Stimulated activated CD4-positive, alpha-beta T cell treated with anti-CD3 and anti-CD28 coated beads, TNF-alpha, amount 100 ng/mL, for 48 hours (primary cell): ENCODE measurements at regions not wholly inside any gene's neighbourhood (a gene's known extent, or its start where the extent isn't known, plus 50 kb on each side); places are given as distances from the start of the nearest gene placed in this dataset.

Source experiments
- DNase-seq, 3 donors: peaks; one replicate each; pipeline ENCODE4 v3.0.0-alpha.2; 2020; ENCODE audit warnings: low read depth in 3 of 3

DNA sequence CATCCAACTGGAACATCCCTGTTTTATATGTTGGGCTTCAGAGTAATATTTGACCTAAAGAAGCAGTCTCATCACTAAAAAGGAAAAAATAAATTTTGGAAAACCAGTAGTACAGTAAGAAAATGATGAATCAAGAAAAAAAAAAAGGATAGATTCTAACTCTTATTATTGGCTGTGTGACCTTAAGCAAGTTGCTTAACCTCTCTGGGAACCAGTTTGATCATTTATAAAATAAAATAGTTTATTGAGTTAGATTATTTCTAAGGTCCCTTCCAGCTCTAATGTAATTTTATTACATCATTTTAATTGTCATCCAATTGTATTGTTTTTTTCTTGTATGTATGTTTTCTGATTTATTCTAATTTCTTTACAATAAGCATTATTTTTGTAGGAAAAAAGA lies 127.0 kb downstream of the PRELID2 start:
- DNase-seq, result no peak

DNA sequence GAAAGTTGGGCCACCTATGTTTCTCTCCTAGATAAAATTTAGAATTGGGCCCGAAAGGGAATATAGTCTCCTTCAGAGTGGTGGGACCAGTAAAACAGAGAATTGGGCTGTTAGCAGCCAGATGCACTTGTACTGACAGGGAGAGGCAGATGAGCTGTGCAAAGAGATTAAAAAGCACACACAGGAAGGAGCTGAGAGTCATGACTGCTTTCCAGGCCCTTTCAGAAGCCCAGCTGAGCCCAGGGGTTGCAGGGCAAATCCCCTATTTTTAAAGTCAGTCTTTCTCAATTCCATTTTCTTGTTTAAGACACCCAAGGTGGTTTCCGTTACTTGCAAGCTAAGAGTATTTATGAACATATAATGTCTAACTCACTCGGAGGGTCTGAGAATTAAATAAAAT lies 130.4 kb downstream of the PRELID2 start:
- no peak for DNase-seq

DNA sequence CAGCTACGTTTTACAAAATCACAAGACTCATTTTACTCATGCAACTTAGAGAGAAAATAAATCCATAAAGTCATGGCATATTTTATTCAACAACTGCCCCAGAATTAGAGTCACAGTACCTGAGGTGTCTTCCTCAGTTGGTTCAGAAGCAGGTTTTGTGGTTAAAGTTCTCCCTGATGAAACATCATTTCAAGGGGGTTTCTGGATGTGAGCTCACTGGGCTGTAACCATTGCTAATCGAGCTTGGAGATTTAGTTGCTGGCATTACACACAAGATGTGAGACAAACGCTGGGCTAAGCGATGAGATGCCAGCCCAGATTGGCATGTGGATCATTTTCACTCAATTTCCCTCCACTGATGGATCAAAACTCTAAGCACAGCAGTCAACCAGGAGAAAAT lies 131.3 kb downstream of the PRELID2 start:
- DNase-seq, result no peak

DNA sequence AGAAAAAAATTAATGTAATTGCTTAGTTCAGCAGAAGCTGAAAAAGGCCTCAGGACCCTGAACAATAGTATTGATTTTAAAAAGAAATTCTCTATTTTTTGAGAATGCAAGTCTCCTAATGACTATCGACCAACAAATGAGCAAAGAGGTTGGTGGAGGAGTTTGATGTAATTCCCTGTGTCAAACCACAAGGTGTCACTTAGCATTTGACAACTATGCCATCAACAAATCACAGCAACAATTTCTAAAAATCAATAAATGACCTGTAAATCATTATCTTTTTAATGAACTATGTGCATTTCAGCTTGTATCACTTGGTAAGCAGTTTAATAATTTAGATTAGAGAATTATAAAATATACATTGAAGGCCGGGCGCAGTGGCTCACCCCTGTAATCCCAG lies 133.7 kb downstream of the PRELID2 start:
- DNase-seq, result no peak

DNA sequence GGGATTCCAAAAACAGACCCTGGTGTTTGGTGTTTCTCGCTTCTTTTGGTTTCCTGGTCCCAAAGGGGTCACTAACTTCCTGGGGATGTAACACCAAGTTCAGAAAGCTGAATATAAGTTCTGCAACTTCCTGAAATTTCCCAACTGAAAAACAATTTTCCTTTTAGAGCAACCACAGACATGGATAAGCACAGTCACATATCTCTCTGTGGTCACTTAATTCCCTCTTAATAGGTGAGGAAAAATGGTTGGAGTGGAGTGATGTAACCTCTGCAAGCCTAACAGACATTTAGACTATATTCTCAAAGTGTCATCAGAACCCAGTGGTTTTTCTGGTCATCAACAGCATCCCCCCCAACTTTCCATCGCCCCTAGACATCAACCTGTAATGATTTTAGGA lies 135.3 kb downstream of the PRELID2 start:
- no peak for DNase-seq

DNA sequence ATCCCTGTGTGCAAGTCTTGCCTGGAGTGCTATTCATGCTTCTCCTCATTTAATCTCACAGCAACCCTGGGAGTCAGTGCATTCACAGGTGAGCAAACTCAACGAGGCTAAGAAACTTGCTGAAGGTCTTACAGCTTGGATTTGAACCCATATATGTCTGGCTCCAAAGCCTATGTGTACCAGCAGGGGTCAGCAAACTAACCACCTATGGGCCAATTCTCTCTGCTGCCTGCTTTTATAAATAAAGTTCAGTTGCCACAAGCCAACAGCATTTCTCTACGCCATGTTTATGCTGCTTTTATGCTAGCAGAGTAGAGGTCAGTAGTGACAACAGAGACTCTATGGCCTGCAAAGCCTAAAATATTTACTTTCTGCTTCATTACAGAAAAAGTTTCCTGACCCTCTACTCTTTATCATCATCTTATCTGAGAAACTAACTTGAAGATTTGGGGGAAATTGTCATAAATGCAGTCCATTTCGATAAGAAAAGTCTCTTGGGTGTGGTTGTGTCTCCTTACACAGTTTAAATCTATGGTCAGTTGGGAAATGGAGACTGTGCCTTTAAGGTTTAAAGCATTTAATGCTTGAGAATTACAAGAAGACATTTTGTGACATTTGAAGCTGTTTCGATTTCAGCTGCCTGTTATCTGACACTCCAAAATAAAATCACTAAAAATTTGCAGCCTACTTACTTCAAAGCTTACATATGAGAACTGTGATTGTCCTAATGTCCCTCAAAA lies 137.7 kb downstream of the PRELID2 start:
- DNase-seq, result peak in 1 of 3 donors; percentile 10

DNA sequence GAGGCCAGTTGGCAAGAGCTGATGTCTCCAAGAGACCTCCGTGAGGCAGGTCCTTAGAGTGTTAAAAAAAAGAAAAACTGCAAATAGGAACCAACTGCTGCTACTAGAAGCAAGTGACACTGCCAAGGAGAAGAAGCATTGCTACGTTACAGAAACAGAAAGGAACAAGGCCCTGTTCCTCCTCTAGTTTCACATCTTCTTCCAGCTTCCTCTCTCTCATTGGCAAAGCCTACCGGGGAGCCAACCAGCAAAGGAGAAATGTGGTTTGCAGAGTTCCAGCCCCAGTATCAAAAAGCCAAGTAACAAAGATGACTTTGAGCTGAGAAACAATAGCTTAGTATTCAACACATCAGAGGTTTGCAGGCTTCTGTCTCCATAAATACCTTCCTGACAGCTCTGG lies 145.9 kb downstream of the PRELID2 start:
- no peak for DNase-seq

DNA sequence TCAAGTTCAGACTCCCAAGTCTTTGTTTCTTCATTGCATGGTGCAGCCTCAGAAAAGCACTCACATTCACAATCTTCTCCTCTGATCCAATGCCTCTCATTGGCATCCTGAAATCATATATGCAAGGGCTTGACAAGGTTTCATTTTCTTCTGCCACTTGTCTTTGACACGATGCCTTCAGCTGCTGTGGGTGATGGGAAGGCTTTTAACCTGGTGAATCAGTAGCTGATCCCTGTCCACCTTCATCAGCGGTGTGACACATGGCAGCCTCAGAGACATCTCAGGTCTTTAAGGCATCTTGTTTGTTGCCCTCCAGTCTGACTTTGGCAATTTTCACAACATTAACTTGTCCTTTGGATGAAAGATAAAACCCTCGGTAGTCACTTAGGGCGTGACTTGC lies 147.2 kb downstream of the PRELID2 start:
- DNase-seq, result no peak

DNA sequence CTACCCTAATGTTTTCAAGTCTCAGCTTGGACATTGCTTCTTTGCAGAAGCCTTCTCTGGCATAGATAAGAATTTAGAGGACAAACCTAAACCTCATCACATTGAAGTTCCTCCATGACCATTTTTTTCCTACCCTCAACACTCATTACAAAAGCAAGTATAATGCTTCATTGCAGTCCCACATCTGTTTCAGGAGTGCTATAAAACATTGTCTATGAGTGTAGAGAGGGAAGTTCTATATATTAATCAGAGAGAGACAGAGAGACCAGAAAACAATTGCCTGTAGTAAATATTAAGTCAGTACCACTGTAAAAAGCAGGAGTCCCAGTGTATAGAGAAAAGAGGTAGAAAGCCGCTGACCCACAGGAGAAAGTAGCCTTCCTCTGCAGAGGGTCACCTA lies 149.7 kb downstream of the PRELID2 start:
- no peak for DNase-seq

DNA sequence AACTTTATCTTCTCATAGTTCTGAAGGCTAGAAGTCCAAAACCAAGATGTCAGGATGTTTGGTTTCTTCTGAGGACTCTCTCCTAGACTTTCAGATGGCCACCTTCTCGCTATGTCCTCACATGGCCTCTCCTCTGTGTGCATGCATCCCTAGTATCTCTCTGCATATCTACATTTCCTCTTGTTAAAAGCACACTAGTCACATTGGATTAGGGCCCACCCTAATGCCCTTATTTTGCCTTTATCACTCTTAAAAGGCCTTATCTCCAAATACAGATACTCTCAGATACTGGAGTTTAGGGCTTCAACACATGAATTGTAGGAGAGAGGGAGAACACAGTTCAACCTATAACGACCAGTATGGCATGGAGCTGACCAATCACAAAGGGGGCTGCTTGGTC lies 151.7 kb downstream of the PRELID2 start:
- no peak for DNase-seq

DNA sequence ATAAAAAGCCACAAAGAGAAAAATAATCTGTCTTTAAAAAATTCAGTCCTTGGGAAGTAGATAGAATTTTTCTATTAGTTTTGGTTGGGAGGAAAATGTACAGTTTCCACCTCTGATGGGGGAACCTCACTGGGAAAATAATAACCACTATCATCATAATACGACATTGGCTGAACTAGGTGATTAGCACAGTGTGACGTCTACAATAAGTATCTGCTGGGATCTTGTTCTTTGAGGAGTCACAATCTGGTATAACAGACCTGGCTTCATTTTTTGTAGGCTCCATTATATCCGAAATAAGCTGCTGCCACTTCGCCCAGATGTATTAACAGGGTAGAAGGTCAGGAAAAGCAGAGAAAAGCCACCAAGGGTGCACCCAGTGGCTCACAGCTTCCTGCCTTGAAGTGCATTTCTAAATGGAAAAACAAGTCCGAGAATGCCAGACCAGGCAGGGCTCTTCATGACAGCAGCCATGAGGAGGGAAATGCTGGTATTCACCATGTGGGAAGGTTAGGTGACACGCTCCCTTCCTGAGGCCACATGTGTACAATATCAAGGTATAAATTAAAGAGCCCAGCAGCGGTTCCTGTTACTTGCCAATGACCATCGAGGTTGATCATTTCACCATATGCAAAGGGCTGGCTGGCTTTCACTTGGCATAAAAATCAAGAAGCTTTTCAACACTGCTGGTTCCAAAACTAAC lies 152.8 kb downstream of the PRELID2 start:
- DNase-seq, result no peak

DNA sequence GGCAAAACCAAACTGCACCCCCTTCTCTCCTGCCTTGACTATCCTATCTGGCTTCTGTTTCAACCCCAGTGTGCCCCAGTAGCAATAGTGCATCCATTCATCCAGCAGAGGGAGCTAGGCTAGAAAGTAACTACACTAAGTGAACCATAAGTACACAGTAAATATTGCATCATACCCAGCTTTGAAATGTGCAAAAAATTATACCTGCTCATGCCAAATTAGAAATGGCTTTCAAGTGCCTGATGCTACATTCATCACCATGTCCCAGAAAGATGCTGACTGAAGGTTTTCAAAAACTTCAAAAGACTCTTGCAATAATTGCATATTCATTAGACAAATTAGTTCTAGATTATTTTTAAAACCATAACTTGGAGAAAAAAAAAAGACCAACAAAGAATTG lies 153.5 kb downstream of the PRELID2 start:
- peak in 2 of 3 donors; percentile 6 to 11 for DNase-seq

DNA sequence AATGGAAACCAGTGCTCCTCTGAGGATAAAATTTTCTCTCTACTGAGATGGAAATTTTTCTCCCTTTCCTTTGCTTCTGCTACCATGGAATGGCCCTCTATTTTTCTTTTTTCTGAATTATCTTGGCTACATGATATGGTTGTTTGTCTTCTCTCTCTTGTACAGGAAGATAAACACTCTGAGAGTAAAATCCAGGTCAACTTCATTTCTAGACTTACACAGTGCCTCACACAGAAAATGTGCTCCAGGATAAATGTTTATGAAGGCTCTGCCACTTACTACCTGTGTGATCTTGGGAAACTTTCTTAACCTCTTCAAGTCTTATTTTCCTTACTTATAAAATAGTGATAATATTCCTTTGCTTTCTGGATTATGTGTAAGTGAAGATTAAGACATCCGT lies 153.9 kb downstream of the PRELID2 start:
- no peak for DNase-seq

DNA sequence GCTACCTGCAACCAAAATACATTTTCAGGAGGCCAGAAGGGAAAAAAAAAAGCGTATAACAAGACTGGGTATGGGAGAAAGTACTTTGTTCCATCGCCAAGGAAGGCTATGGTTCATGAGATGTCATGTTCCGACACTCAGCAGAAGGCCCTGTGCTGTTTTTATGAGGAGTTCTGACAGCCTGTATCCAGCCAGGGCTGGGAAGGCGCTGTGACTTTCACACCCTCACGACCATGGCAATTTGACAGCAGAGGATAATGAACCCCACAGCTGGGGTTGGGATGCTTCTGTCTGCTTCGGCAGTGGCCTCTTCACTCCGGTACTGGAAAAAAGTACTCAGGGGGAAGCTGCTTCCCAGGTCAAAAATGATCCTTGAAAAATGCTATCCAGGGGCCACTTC lies 154.4 kb downstream of the PRELID2 start:
- no peak for DNase-seq

DNA sequence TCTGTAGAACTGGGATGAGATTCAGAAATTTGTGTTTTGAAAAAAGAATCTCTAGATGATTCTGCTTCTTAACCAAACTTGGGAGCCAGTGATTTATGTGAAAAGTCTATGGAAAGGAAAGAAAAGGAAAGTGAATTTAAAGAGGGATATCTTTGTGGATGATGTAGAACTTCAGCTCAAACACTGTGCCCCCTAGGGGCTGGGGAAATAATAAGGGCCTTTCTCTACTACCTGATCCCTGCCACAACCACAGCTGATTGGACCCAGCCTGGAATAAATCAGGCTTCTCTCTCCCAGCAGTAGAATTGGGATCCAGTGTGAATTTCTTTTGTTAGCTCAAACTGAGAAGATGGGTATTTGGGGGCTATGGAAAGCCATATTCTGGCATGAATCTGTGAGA lies 155.0 kb downstream of the PRELID2 start:
- DNase-seq, result no peak

DNA sequence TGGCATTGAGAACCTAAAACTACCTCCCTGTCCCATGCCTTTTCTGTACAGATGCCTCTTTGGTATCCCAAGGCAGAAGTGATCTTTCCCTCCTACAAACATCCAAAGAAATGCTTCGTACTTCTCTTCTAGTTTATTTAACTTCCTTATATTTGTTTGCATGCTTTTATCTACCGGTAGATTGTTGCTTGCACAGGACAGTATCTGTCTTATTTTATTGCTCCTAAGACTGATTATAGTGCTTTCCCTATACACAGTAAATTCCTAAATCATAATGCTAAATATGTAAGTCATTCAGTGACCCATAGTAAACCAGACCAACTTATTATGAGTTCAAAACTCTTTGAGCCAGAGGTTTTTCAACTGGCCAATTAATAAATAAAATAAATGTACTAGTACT lies 156.9 kb downstream of the PRELID2 start:
- DNase-seq, result no peak

DNA sequence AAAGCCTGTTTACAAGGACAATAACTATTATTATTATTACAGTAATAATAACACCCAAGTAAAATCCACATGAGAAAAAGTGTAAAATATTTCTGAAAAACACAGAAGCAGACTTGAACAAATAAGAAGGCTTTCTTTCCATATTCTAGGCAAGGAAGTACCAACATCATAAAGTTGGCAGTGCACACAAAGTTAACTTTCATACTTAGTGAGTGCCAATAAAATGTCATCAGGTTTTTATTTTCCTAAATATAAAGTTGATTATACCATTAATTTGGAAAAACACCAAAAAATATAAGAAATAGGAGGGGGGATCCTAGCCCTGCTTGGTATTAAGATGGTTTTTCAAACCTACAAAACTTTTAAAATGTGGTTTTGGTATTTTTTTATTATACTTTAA lies 161.4 kb downstream of the PRELID2 start:
- DNase-seq, result no peak

DNA sequence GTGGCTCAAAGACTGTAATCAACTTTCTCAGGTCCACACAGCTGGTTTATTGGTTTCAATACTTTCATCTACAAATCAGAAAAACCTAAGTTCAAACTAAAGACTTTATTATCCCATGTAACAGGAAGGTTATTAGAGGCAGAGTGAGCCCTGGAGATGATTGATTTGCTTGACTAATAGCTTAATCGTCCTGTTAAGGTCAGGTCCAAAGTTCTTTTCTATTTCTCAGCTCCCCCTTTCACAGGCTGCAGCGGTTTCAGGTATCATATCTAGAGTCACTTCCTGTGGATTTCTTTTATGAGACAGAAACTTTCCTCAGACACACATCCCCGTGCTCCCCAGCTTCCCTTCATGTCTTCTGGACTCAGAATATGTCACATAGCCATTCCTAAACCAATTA lies 166.4 kb downstream of the PRELID2 start:
- no peak for DNase-seq

DNA sequence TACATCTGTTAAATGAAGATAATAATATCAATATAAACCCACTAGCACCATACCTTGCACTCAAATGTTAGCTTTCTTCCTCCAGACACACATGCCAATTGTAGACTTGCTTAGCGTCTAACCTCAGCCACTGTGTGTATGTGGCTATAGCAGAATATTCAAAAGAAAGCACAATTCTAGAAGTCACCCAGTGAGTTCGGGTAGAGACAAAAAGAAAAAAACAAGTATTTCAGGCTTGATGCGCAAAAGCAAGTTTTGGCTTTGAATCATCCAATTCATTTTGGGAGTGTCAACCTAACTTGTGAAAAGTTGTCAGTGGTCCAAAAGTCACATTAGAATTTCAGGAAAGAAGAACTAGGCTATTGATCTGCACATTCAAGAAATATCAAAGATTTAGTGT lies 167.4 kb downstream of the PRELID2 start:
- no peak for DNase-seq

DNA sequence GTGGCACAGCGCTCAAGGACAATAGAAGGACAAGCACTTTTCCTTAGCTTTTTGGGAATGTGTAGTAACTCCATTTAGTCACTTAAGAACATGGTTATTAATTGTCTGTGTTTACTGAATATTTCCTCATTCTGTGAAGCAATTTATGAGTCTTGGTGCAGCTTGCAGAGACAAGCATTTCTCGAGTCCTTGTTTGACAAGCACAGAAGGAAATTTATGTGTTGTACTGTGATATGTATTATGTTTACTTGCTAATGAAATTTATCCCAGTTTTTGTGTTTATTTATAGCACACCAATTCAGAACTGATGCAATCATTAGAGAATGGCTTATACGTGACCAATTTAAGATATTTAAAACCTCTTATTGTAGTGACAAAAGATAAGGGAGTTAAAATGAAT lies 168.6 kb downstream of the PRELID2 start:
- no peak for DNase-seq

DNA sequence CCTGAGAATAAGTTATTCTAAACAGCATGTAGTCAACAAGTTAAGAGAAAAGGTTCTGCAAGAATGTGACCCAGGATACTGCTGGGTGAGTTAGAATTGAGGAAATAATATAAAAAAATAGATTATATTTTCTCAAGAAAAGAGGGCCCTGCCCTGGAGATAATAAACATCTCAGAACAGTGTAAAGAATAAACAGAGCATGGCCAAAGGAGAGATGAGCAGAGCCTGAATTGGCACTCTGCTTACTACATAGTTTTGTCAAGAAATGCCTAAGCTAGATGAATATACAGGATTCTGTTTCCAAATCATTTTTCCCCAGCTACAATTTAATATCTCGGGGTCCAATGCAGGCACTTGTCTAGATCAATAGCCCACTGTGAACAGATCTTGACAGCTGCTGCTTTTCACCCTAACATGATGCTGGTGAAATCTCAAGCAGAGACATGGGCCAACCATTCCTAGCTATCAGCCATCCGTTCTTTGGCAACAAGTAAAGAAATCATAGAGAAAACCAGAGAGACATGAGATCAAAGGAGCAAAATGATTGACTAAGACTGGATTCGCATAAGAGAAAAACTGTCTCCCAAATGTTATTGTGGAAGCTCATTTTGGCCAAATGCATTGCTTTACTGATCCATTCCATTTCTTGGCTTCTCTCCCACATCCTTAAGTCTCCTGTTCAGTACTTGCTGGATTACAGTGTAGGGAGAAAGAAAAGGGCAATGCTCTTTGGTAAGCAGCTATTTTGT lies 173.2 kb downstream of the PRELID2 start:
- DNase-seq, result no peak

DNA sequence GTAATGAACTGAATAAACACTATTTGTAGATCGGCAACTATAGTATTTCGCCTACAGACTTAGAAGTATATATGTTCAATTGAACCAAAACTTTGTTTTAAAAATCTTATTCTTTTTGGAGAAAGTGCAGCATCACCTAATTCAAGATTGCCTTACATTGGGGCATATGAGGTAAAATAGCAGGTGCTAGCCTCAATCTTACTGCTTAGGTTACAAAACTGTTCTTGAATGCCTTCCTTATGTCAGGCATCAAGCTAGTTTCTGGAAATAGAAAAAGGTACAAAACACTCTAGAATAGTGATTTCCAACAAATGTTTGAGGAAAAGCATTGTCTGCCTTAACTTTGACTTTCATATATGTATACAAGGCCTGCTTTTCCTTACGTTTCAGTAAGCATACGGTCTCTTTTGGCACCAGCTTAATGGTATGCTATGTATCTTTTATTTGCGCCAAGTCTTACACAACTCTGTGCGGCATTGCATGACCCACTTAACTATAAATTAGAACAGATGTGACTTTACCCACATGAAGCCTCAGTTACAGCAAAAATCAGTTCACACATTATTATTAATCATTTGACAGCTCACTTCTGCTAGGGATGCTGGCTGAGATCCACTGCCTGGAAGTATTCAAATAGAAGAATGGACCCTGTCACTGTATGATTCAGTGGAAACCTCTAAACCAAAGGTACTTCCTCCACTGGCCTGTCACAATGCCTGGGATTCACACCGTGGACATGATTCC lies 174.1 kb downstream of the PRELID2 start:
- DNase-seq, result no peak
